Smooth muscle cell (in vitro differentiated cells): ENCODE measurements at regions not wholly inside any gene's neighbourhood (a gene's known extent, or its start where the extent isn't known, plus 50 kb on each side); places are given as distances from the start of the nearest gene placed in this dataset.

ENCODE experiments used
- DNase-seq: peaks from one replicate; lab custom pipeline; 2025; ENCODE audit not compliant: unreplicated experiment; lab: John Stamatoyannopoulos, UW
- H2AFZ ChIP-seq: fragments of 200-600 bp; sonication (generic); 2 replicates; pipeline ENCODE4 v1.6.0; 2016; ENCODE audit warnings: antibody characterized with exemption, low read depth, mild to moderate bottlenecking
- H3F3A ChIP-seq: fragments of 200-600 bp; sonication (generic); 2 replicates; pipeline ENCODE4 v1.6.0; 2017; ENCODE audit warnings: antibody characterized with exemption, low read depth
- H3K27ac ChIP-seq: fragments of 200-600 bp; sonication (generic); 2 replicates; pipeline ENCODE4 v1.5.1; 2016; ENCODE audit warnings: low read depth, mild to moderate bottlenecking
- H3K27me3 ChIP-seq: fragments of 200-600 bp; sonication (generic); 2 replicates; pipeline ENCODE4 v1.6.1; 2016; ENCODE audit warnings: low read depth, mild to moderate bottlenecking
- H3K36me3 ChIP-seq: fragments of 200-600 bp; sonication (generic); 2 replicates; pipeline ENCODE4 v1.5.1; 2016; ENCODE audit warnings: low read depth
- H3K4me1 ChIP-seq: fragments of 200-600 bp; sonication (generic); 2 replicates; pipeline ENCODE4 v1.5.1; 2016; ENCODE audit warnings: low read depth
- H3K4me2 ChIP-seq: fragments of 200-600 bp; sonication (generic); 2 replicates; pipeline ENCODE4 v1.6.0; 2016; ENCODE audit warnings: mild to moderate bottlenecking
- H3K4me3 ChIP-seq: fragments of 200-600 bp; sonication (generic); 2 replicates; pipeline ENCODE4 v1.5.1; 2016; ENCODE audit warnings: mild to moderate bottlenecking
- H3K79me2 ChIP-seq: fragments of 200-600 bp; sonication (generic); 2 replicates; pipeline ENCODE4 v1.6.0; 2016; ENCODE audit warnings: low read depth, mild to moderate bottlenecking
- H3K9ac ChIP-seq: fragments of 200-600 bp; sonication (generic); 2 replicates; pipeline ENCODE4 v1.6.0; 2016; ENCODE audit warnings: low read depth
- H3K9me3 ChIP-seq: fragments of 200-600 bp; sonication (generic); replicated peaks from 2 replicates; pipeline ENCODE4 v1.5.1; 2016; ENCODE audit warnings: low read depth
- H4K20me1 ChIP-seq: fragments of 200-600 bp; sonication (generic); 2 replicates; pipeline ENCODE4 v1.6.0; 2016; ENCODE audit warnings: low read depth
- CTCF ChIP-seq: fragments of 200-600 bp; sonication (generic); IDR thresholded peaks from 2 replicates; pipeline ENCODE4 v1.5.1; 2017; ENCODE audit warnings: borderline replicate concordance, mild to moderate bottlenecking, antibody characterized with exemption; ENCODE audit not compliant: insufficient read depth, poor library complexity, severe bottlenecking
- WGBS: methylation state at CpG from one replicate; pipeline ENCODE4 v1.1.7; 2016; ENCODE audit warnings: low lambda C conversion rate; 5-methylcytosine and 5-hydroxymethylcytosine counted together

- Histone ChIP-seq H4K20me1 (no peaks in the 10 kb centered on the region), H2AFZ (no peak overlapping the region), H3F3A (no peaks in the 10 kb centered on the region), H3K4me1 (no peaks in the 10 kb centered on the region), H3K4me2 (no peak overlapping the region), H3K9ac (no peak overlapping the region), H3K9me3 (no peaks in the 10 kb centered on the region), H3K27ac (no peak overlapping the region), H3K27me3 (no peaks in the 10 kb centered on the region), H3K4me3 (no peak overlapping the region), H3K79me2 (no peaks in the 10 kb centered on the region), H3K36me3 (no peaks in the 10 kb centered on the region)
- WGBS = 87% methylated on average over 18 of the region's 18 CpGs
- DNase-seq = no peak
- no peak for TF ChIP-seq CTCF
Measured at GRCh38 chr19:31706691-31707620, 357.7 kb upstream of the TSHZ3 start.

- DNase-seq = no peak
Measured at GRCh38 chr19:31708520-31708919, 359.3 kb upstream of the TSHZ3 start.

GRCh38 chr19:31709476-31709875, 360.2 kb upstream of the TSHZ3 start:
- no peak for TF ChIP-seq CTCF
- Histone ChIP-seq H3K9ac (no peak overlapping the region), H3F3A (no peaks in the 10 kb centered on the region), H3K9me3 (no peaks in the 10 kb centered on the region), H2AFZ (no peak overlapping the region), H4K20me1 (no peaks in the 10 kb centered on the region), H3K36me3 (no peaks in the 10 kb centered on the region), H3K4me2 (no peak overlapping the region), H3K4me1 (no peaks in the 10 kb centered on the region), H3K27ac (no peak overlapping the region), H3K4me3 (no peak overlapping the region), H3K79me2 (no peaks in the 10 kb centered on the region), H3K27me3 (no peaks in the 10 kb centered on the region)
- 96% methylated on average over 2 of the region's 2 CpGs for WGBS
- DNase-seq = no peak

More at GRCh38 chr19:31708520-31708919, 359.3 kb upstream of the TSHZ3 start:
- TF ChIP-seq CTCF = no peak
- no peak overlapping the region for H3K27ac ChIP-seq
- 99% methylated on average over 3 of the region's 3 CpGs for WGBS
- no peak overlapping the region for H3K4me2 ChIP-seq
- no peaks in the 10 kb centered on the region for H3K9me3 ChIP-seq
- H3K27me3 ChIP-seq = no peaks in the 10 kb centered on the region
- no peak overlapping the region for H3K9ac ChIP-seq
- H3K4me1 ChIP-seq = no peaks in the 10 kb centered on the region
- H3K36me3 ChIP-seq = no peaks in the 10 kb centered on the region
- H3K4me3 ChIP-seq = no peak overlapping the region
- no peaks in the 10 kb centered on the region for H3F3A ChIP-seq
- H4K20me1 ChIP-seq = no peaks in the 10 kb centered on the region
- no peak overlapping the region for H2AFZ ChIP-seq
- no peaks in the 10 kb centered on the region for H3K79me2 ChIP-seq
